ENCODE measurements at regions not wholly inside any gene's neighbourhood (a gene's known extent, or its start where the extent isn't known, plus 50 kb on each side); places are given as distances from the start of the nearest gene placed in this dataset.

GRCh38 chr15:93330912-93331544 is 242.0 kb upstream of the RGMA start:
- ATAC-seq, result no peak
- H3K4me3 ChIP-seq (ENCODE audit: low read length), result no peak overlapping the region
- no peaks in the 10 kb centered on the region for H3K9me3 ChIP-seq (ENCODE audit: control insufficient read depth, low read length)
- peaks cover 2% of the 10 kb centered on the region for H3K27me3 ChIP-seq (ENCODE audit: control insufficient read depth, insufficient read depth)
- H3K27ac ChIP-seq (ENCODE audit: low read length), result no peak overlapping the region
- no peaks in the 10 kb centered on the region for H3K4me1 ChIP-seq (ENCODE audit: control insufficient read depth, insufficient read depth, low read length)
- no peak for DNase-seq
- intact Hi-C loops (cut with DNase I), result loop anchor here in 1 of 4 donors (10.0 kb wide), 1 partner anchor 246 kb away; the partner anchor contains the start of gene RGMA
- WGBS, result 64% methylated on average over 6 of the region's 6 CpGs

GRCh38 chr15:93327364-93327763 is 238.4 kb upstream of the RGMA start:
- Histone ChIP-seq H3K4me1 (ENCODE audit: control insufficient read depth, insufficient read depth, low read length) (no peaks in the 10 kb centered on the region), H3K27ac (ENCODE audit: low read length) (no peak overlapping the region), H3K4me3 (ENCODE audit: low read length) (no peak overlapping the region), H3K9me3 (ENCODE audit: control insufficient read depth, low read length) (no peaks in the 10 kb centered on the region), H3K27me3 (ENCODE audit: control insufficient read depth, insufficient read depth) (no peaks in the 10 kb centered on the region)
- ATAC-seq (no peak), DNase-seq (no peak)
- intact Hi-C loops (cut with DNase I), result no loop called here
- WGBS, result 56% methylated on average over 2 of the region's 2 CpGs

DNA sequence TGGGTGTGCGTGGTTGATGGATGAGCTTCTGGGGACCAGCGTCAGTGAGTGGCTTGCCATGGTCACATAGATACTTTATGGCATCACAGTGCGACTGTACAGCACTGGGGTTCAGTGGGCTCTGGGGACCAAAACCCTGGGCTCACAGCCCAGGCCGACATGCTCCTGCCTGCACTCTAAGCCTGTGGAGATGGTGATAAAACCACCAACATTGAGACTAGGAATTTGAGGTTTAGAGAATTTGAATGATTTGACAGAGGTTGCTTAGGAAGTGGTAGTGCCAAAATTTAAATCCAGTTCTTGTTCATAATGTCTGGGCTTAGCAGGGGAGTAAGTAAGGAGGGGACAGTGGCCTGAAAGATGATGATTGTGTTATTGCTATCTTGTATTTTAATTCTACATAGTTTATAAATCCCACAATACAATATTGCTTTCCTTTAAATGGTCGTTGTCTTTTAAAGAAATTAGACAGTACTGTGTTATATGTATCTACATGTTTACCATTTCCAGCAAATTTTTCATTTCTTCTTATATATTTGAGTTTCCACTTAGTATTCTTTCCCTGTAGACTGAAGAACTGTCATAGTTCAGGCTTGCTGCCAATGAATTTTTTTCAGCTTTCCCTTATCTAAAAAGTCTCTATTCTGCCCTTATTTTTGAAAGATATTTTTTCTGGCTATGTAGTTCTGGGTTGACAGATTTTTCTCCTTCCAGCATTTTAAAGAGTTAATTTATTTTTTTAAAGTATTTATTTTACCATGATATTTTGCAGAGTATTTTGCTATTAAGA is 235.4 kb upstream of the RGMA start:
- DNase-seq (no peak), ATAC-seq (no peak)
- Histone ChIP-seq H3K27ac (ENCODE audit: low read length) (no peak overlapping the region), H3K4me1 (ENCODE audit: control insufficient read depth, insufficient read depth, low read length) (no peaks in the 10 kb centered on the region), H3K27me3 (ENCODE audit: control insufficient read depth, insufficient read depth) (no peaks in the 10 kb centered on the region), H3K4me3 (ENCODE audit: low read length) (no peak overlapping the region), H3K9me3 (ENCODE audit: control insufficient read depth, low read length) (no peaks in the 10 kb centered on the region)
- intact Hi-C loops (cut with DNase I), result no loop called here
- 61% methylated on average over 5 of the region's 5 CpGs for WGBS

- DNase-seq (no peak), ATAC-seq (no peak)
- no peak overlapping the region for H3K27ac ChIP-seq (ENCODE audit: low read length)
- no peaks in the 10 kb centered on the region for H3K9me3 ChIP-seq (ENCODE audit: control insufficient read depth, low read length)
- 74% methylated on average over 9 of the region's 9 CpGs for WGBS
- no peaks in the 10 kb centered on the region for H3K27me3 ChIP-seq (ENCODE audit: control insufficient read depth, insufficient read depth)
- no peaks in the 10 kb centered on the region for H3K4me1 ChIP-seq (ENCODE audit: control insufficient read depth, insufficient read depth, low read length)
- H3K4me3 ChIP-seq (ENCODE audit: low read length), result no peak overlapping the region
- intact Hi-C loops (cut with DNase I), result no loop called here
Measured at GRCh38 chr15:93321881-93322282, 232.9 kb upstream of the RGMA start.

DNA sequence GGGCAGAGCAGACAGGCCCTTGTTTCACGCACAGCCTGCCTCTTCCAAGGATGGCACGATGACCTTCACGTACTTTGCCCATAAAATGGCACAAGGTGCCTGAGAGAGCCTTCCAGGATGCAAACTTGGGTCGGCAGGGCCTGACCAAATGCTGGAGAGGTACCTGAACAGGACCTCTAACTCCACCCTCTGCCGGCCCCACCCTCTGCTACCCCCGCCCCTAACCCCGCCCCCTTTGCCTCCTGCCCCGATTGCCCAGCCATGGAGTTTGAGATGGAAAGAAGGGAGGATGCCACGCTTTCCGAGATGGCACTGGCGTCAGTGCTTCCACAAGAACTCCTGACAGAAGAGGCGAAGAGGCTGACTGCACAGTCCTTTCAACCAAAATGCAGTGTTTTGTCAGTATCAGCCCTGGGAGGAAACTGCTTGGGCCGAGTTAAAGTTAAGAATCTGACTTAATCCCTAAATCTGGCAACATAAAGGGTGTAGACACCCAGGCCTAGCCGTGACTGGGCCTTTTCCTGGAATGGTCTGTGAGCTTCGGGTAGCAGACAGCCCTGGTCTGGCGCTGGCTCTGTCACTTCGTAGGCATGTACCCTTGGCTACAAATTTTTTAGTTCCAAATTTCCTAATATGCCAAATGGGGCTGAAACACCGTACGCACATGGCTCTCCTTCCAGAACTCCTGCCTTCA is 230.3 kb upstream of the RGMA start:
- intact Hi-C loops (cut with DNase I), result no loop called here
- H3K9me3 ChIP-seq (ENCODE audit: control insufficient read depth, low read length), result no peaks in the 10 kb centered on the region
- no peak for ATAC-seq
- 87% methylated on average over 19 of the region's 19 CpGs for WGBS
- DNase-seq, result no peak
- H3K27ac ChIP-seq (ENCODE audit: low read length), result no peak overlapping the region
- H3K4me1 ChIP-seq (ENCODE audit: control insufficient read depth, insufficient read depth, low read length), result no peaks in the 10 kb centered on the region
- no peaks in the 10 kb centered on the region for H3K27me3 ChIP-seq (ENCODE audit: control insufficient read depth, insufficient read depth)
- no peak overlapping the region for H3K4me3 ChIP-seq (ENCODE audit: low read length)

GRCh38 chr15:93317772-93318171 is 228.8 kb upstream of the RGMA start:
- DNase-seq (no peak), ATAC-seq (no peak)
- Histone ChIP-seq H3K27me3 (ENCODE audit: control insufficient read depth, insufficient read depth) (no peaks in the 10 kb centered on the region), H3K9me3 (ENCODE audit: control insufficient read depth, low read length) (no peaks in the 10 kb centered on the region), H3K4me1 (ENCODE audit: control insufficient read depth, insufficient read depth, low read length) (no peaks in the 10 kb centered on the region), H3K27ac (ENCODE audit: low read length) (no peak overlapping the region), H3K4me3 (ENCODE audit: low read length) (no peak overlapping the region)
- WGBS, result 90% methylated on average over 4 of the region's 4 CpGs
- intact Hi-C loops (cut with DNase I), result no loop called here

DNA sequence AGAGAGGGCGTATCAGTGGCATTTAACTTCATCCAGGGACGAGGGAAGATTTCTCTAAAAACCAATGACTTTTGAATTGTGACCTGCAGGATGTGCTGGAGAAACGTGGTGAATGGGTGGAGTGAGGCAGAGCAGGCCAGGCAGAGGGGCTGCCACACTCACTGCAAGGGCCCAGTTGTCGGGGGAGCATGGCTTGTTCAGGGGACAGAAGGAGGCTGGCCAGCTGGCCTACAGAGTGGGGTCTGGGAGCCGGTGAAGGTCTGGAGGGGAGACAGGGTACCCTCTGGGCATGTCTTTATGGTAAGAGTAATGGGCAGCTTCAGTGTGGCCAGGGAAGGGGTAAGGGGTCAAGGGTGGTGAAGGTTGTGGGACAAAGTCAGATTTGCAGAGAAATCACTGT is 225.2 kb upstream of the RGMA start:
- Histone ChIP-seq H3K9me3 (ENCODE audit: control insufficient read depth, low read length) (no peaks in the 10 kb centered on the region), H3K27ac (ENCODE audit: low read length) (no peak overlapping the region), H3K4me1 (ENCODE audit: control insufficient read depth, insufficient read depth, low read length) (no peaks in the 10 kb centered on the region), H3K27me3 (ENCODE audit: control insufficient read depth, insufficient read depth) (no peaks in the 10 kb centered on the region), H3K4me3 (ENCODE audit: low read length) (no peak overlapping the region)
- intact Hi-C loops (cut with DNase I), result no loop called here
- ATAC-seq, result no peak
- 86% methylated on average over 5 of the region's 5 CpGs for WGBS
- DNase-seq, result no peak

- no peak for ATAC-seq
- no peaks in the 10 kb centered on the region for H3K4me1 ChIP-seq (ENCODE audit: control insufficient read depth, insufficient read depth, low read length)
- intact Hi-C loops (cut with DNase I), result no loop called here
Measured at GRCh38 chr15:93312891-93313486, 224.0 kb upstream of the RGMA start.

DNA sequence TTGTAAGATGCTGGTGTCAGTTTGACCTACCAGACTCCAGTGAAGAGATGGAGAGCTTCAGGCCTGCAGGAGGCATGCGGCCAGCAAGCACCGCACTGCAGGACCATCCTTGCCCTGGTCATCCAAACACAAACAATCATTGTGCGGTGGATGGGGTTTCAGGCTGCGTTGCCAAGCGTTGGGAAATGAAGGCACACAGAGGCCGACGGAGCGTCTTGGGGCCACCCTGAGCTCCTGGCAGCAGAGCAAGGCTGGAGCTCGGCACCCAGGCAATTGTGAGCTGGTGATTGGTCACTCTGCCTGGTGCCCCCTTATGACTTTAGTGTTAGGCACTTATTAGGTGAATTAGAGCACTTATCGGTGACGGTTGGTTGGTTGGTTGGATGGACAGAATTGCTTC is 222.6 kb upstream of the RGMA start:
- no peak for DNase-seq
- H3K27me3 ChIP-seq (ENCODE audit: control insufficient read depth, insufficient read depth), result no peaks in the 10 kb centered on the region
- H3K4me1 ChIP-seq (ENCODE audit: control insufficient read depth, insufficient read depth, low read length), result no peaks in the 10 kb centered on the region
- no peak overlapping the region for H3K27ac ChIP-seq (ENCODE audit: low read length)
- intact Hi-C loops (cut with DNase I), result no loop called here
- H3K4me3 ChIP-seq (ENCODE audit: low read length), result no peak overlapping the region
- no peaks in the 10 kb centered on the region for H3K9me3 ChIP-seq (ENCODE audit: control insufficient read depth, low read length)
- WGBS, result 84% methylated on average over 11 of the region's 11 CpGs
- ATAC-seq, result no peak

More at GRCh38 chr15:93312891-93313486, 224.0 kb upstream of the RGMA start:
- H3K27me3 ChIP-seq (ENCODE audit: control insufficient read depth, insufficient read depth), result no peaks in the 10 kb centered on the region
- DNase-seq, result no peak
- no peak overlapping the region for H3K27ac ChIP-seq (ENCODE audit: low read length)
- 57% methylated on average over 7 of the region's 7 CpGs for WGBS
- H3K4me3 ChIP-seq (ENCODE audit: low read length), result no peak overlapping the region
- H3K9me3 ChIP-seq (ENCODE audit: control insufficient read depth, low read length), result no peaks in the 10 kb centered on the region

- H3K4me1 ChIP-seq (ENCODE audit: control insufficient read depth, insufficient read depth, low read length), result no peaks in the 10 kb centered on the region
- 88% methylated on average over 16 of the region's 16 CpGs for WGBS
- intact Hi-C loops (cut with DNase I), result no loop called here
Measured at GRCh38 chr15:93308026-93308690, 219.1 kb upstream of the RGMA start.

More at GRCh38 chr15:93308026-93308690, 219.1 kb upstream of the RGMA start:
- Histone ChIP-seq H3K4me3 (ENCODE audit: low read length) (no peak overlapping the region), H3K27me3 (ENCODE audit: control insufficient read depth, insufficient read depth) (no peaks in the 10 kb centered on the region), H3K9me3 (ENCODE audit: control insufficient read depth, low read length) (no peaks in the 10 kb centered on the region), H3K27ac (ENCODE audit: low read length) (no peak overlapping the region)
- ATAC-seq (no peak), DNase-seq (no peak)
